Amygdala (tissue), 56 donors: ENCODE measurements at regions not wholly inside any gene's neighbourhood (a gene's known extent, or its start where the extent isn't known, plus 50 kb on each side); places are given as distances from the start of the nearest gene placed in this dataset.

Experiments used
- DNase-seq, 56 donors: peaks; one replicate each; lab custom pipeline; 2025; lab: John Stamatoyannopoulos, UW

GRCh38 chr6:144335311-144335861, 50.3 kb downstream of the UTRN start:
- DNase-seq, result no peak

GRCh38 chr6:144335914-144336313, 50.8 kb downstream of the UTRN start:
- no peak for DNase-seq

- DNase-seq, result no peak
These were observed 51.8 kb downstream of the UTRN start for GRCh38 chr6:144336900-144337299.

GRCh38 chr6:144338474-144338873, 53.3 kb downstream of the UTRN start:
- no peak for DNase-seq

GRCh38 chr6:144338951-144339700, 54.0 kb downstream of the UTRN start:
- no peak for DNase-seq

GRCh38 chr6:144339859-144340452, 54.8 kb downstream of the UTRN start:
- no peak for DNase-seq

GRCh38 chr6:144340541-144341371, 55.6 kb downstream of the UTRN start:
- DNase-seq, result no peak

- no peak for DNase-seq
These were observed 56.8 kb downstream of the UTRN start for GRCh38 chr6:144341831-144342527.

- no peak for DNase-seq
These were observed 58.7 kb downstream of the UTRN start for GRCh38 chr6:144343701-144344428.

- DNase-seq, result no peak
These were observed 59.5 kb downstream of the UTRN start for GRCh38 chr6:144344646-144345045.

- no peak for DNase-seq
These were observed 60.3 kb downstream of the UTRN start for GRCh38 chr6:144345451-144345850.

- no peak for DNase-seq
These were observed 61.7 kb downstream of the UTRN start for GRCh38 chr6:144346719-144347447.

- DNase-seq, result no peak
These were observed 62.3 kb downstream of the UTRN start for GRCh38 chr6:144347448-144347759.

- no peak for DNase-seq
These were observed 62.8 kb downstream of the UTRN start for GRCh38 chr6:144347933-144348332.

- DNase-seq, result no peak
These were observed 64.8 kb downstream of the UTRN start for GRCh38 chr6:144349690-144350527.

GRCh38 chr6:144350528-144350880, 65.4 kb downstream of the UTRN start:
- no peak for DNase-seq

- no peak for DNase-seq
These were observed 66.4 kb downstream of the UTRN start for GRCh38 chr6:144351379-144352127.

GRCh38 chr6:144352331-144352730, 67.2 kb downstream of the UTRN start:
- DNase-seq, result no peak
